Caki2 (cell line): ENCODE measurements at regions not wholly inside any gene's neighbourhood (a gene's known extent, or its start where the extent isn't known, plus 50 kb on each side); places are given as distances from the start of the nearest gene placed in this dataset.

ENCODE experiments used
- DNase-seq: peaks from one replicate; pipeline ENCODE4 v3.0.0-alpha.2; 2015; ENCODE audit warnings: low read depth
- in situ Hi-C: cut with HindIII; loops from 2 replicates; pipeline ENCODE4 v1.10.0; 2016; ENCODE audit warnings: low sequenced_read_pairs, low pct_unique_long_range_greater_than_20kb, mixed read lengths

DNA sequence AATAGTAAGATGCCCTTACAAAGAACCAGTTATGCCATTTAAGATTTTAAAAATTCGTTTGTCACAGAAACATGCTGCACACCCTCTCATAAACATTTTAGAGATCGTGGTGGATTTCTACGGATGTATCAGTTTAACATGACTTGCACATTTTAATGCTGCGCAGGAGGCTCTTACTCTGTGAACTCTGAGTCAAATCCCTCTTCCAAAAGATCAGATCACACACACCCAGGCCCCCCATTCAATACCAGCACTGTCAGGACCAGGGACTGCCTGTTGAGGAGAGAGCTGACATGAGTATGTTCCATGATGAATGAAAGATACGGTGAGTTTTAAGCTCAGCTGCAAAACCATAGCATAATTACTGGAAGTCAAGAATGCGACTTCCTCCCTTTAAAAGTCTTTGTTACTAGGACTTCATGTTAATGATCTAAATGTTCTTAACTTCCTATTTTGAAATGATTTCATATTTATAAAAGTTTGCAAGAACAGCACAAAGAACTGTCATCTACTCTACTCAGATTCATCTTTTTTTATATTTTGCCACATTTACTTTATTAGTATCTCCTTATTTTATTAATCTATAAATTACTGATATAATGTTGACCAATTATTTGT lies 500.2 kb downstream of the GLRX3 start:
- in situ Hi-C loops = no loop called here

DNA sequence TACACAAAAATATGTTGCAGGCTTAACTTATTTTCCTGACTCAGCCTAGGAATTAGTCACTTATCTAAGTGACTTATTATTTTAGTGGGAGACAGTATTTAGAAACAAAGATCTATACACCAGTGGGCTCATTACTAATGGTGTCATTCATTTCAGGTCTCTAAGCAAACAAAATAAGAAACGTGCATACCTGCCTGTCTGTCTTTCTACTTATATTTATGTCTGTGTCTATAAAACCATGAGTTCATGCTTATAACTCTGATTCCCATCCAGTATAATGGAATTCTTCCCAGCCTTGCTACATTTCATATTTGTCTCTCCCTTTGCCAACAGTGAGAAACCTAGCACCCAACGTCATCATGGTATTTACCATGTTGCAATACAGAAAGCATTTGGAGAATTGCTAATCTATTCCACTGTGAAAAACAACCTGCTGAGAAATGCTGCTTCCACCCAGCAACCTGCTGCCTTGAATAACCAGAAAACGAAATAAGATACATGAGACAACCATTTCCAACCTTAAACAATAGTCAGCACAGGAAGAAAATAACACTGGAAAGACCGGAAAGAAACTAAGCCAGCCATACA lies 501.0 kb downstream of the GLRX3 start:
- in situ Hi-C loops = no loop called here
- DNase-seq = no peak

More for the DNA sequence above, 500.2 kb downstream of the GLRX3 start:
- no peak for DNase-seq

DNA sequence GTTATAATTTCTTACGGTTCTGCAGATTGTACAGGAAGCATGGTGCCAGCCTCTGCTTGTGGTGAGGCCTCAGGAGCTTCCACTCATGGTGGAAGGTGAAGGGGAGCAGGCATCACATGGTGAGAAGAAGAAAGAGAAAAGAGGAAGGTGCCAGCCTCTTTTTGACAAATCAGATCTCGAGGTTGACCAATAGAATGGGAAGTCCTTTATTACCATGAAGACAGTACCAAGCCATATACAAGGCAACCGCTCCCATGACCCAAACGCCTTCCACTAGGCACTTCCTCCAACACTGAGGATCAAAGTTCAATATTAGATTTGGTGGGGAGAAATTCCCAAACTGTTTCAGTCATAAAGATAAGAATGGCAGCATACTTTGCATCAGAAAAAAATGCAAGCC lies 502.8 kb downstream of the GLRX3 start:
- in situ Hi-C loops = no loop called here
- DNase-seq = no peak

DNA sequence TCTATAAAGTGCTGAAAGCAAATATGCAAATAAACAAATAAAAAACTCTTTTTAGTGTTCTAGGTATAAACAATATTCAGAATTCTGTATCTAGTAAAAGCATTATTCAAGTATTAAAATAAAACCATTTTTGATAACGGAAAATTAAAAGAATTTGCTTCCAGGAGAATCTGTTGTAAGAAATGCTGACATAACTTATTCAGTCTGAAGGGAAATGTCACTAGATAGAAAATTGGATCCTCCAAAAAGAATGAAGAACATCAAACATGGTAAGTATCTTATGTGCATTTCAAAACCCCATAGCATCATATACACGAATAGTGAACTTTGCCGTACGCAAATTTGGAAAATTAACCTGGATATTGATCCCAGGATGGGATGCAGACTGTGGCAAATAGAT lies 506.7 kb downstream of the GLRX3 start:
- no peak for DNase-seq
- in situ Hi-C loops = no loop called here

DNA sequence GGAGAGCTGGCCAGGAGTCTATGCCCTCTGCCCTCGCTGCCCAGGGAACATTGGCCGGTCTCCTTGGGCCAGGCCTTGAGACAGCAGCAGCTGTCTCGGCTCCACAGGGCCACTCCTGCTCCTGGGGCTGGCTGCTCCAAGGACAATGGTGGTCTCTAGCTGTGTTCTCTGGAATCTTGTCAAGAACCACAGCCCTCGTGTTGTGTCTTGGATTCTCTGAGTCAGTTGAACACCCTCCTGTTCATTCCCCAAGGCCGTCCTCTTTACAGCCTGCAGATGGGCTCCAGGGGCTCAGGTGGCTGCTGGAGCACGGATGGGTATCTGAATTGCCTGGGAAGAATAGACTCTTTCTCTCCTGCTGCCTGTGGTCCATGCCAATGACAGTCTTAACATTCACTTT lies 511.1 kb downstream of the GLRX3 start:
- in situ Hi-C loops = no loop called here
- DNase-seq = no peak

DNA sequence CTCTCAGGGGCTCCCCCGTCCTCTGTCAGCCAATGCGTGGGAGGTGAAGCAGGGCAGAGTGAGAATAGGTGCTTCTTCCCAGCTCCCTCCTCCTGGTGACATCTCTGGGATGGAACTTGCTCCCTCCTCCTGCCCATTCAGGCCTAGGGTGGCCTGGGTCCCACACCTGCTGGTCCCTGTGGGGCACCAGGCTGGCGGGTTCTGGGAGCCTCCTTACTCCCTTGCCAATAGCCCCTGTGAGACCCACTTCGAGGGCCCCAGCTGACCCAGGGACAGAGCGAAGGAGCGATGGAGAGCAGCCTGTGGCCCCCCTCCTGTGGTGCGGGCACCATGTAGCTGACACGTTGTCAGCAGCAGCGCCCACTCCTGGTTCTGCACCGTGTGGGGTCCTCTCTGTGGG lies 512.6 kb downstream of the GLRX3 start:
- DNase-seq = no peak
- in situ Hi-C loops = no loop called here

DNA sequence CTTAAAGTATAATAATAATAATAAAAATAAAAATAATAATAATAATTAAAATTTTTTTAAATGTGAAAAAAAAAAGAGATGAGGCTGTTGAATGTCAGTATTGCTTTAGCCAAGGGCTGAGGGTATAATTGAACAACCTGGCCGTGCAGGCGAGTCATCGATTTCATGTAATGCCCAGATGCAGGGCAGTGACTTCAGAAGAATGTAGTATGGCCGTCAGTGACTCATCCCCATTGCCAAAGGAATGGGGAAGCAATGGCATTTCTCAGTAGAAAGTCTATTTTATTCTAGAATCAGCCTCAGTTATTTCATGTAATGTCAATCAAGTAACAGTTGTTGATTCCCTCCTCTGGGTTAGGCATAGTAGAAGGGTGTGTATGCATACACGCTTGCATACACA lies 516.4 kb downstream of the GLRX3 start:
- DNase-seq = no peak
- in situ Hi-C loops = no loop called here

DNA sequence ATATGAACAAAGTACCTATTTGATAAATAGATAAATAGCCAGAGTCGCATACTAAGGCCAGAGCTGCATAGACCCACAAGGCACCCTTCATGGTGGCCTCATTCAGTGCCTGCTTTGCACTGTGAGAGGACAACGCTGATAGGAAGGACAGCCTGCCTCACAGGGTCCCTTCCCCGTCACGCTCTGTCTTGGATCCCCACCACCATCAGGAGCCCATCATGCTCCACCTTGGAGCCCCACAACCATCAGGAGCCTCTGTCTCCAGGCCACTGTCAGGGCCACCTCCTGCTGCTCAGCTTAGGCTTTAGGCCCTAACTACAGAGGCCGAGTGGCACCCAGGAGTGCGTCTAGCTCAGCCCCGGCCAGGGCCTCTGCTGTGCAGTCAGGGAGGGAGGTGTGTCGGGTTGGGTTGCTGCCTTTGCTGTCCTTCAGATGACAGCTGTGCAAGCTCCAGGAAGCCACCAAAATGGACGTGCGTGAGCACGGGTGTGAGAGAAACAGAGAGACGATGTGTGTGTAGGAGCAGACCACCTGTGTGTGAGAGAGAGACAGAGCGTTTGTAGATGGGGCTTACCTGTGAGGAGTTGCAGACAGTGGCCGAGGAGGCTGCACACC lies 516.9 kb downstream of the GLRX3 start:
- in situ Hi-C loops = no loop called here
- DNase-seq = no peak

DNA sequence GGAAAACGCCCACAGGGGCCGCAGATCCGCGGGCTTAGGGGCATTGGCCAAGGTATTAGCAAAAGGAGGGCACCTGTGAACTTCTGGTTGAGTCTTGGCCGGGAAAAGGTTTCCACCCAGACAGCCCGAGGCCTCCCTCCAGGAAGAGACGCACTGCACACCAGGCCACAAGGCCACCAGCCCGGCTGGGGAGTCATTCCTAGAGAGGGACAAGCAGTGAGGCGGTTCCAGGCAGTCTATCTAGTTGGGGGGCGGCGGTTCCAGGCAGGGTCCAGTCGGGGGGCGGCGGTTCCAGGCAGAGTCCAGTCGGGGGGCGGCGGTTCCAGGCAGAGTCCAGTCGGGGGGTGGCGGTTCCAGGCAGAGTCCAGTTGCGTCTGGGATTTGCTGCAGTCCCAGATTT lies 518.5 kb downstream of the GLRX3 start:
- no peak for DNase-seq
- in situ Hi-C loops = no loop called here

DNA sequence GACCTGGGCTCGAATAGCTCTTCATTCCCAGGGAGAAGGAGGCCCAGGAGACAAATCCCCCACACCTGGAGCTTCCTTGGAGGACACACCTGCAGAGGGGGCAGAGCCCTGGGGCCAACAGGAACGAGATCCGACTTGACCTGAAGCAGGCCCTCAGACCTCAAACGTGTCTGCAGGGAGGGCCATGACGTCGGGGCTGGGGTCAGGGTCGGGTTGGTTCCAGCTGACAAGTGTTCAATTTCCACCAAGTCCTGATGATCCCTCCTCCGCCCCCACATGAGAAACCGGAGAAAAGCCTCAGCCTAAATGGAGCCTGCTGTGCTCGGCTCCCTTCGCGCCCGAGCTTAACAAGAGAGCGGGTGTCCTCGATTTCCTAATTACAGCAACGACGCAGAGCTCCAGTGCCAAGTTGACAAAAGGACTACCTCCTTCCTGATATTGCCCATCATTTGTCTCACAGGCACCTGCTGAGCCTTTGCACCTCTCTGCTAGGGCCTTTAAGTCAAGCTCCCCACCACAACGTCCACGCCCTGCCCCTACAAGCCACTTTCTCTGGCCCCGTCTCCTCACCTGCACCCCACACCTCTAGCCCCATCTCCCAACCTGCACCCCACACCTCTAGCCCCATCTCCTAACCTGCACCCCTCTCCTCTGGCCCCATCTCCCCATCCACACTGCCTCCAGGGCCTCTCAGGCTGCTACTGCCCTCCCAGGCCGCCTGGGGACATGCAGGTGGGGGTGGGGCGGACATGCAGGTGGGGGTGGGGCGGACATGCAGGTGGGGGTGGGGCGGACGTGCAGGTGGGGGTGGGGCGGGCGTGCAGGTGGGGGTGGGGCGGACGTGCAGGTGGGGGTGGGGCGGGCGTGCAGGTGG lies 519.4 kb downstream of the GLRX3 start:
- in situ Hi-C loops = no loop called here
- no peak for DNase-seq

DNA sequence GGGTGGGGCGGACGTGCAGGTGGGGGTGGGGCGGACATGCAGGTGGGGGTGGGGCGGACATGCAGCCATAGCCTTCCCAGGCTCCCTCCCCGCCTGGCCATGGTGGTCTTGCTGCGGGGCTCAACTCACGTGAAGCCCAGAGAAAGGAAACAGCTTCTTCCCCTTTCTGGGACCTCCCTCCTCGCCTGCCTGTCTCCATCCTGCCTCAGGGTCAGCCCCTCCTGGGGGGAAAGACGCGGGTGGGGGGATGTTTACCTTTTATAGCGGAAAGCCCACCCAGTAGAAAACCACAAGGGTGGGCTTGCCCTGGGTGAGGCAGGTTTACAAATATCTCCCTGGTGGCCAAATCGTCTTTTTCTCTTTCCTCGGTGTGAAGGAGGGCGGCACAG lies 520.0 kb downstream of the GLRX3 start:
- no peak for DNase-seq
- in situ Hi-C loops = no loop called here

DNA sequence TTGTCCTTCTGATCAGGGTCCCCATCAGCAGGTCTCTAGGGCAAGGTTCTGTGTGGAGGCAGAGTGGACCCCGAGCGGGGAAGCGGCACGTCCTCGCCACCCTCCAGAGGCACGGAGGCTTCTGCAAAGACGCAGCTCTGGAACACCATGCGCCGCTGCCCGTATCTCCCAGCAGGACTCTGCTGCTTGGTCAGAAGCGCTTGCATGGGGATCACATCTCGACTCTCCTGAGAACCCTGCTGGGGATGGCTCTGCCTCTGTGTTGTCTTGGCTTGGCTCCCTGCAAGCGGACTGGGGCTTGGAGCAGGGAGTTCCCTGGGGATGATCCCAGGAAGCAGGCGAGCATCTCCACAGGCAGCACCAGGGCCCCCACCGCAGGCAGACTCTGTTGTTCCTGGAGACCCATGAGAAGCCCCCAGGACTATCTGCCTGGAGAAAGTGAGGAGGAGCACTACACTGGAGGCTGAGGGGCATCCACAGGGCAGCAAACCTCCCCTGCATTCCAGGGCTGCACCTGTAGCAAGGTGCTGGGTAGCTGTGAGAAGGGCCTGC lies 520.5 kb downstream of the GLRX3 start:
- in situ Hi-C loops = no loop called here
- no peak for DNase-seq

DNA sequence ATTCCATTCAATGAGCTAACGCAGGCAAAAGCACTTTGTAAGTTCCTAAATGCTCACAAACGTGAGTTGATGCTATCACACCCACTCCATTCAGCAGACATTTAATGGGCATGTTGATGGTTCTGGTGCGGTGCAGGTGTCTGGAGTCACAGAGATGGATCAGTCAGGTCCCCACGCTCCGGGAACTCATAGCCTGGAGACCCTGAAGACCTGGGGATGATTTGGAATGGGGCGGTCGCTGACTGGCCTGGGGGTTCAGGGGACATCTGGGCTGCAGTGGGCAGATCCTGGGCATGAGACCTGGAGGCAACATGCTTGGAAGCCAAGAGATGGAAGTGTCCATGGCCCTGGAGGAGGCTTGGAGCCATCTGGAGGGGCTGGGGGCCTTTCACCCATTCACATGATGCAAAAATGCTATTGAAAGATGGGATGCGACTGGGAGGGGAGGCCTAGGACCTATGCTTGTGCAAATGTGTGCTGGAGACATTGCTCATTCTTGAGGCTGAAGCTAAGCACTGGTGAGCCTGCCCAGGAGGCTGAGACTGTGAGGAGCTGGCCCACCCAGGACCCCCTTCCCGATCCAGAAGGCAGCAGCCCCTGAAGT lies 522.6 kb downstream of the GLRX3 start:
- in situ Hi-C loops = no loop called here
- DNase-seq = no peak

DNA sequence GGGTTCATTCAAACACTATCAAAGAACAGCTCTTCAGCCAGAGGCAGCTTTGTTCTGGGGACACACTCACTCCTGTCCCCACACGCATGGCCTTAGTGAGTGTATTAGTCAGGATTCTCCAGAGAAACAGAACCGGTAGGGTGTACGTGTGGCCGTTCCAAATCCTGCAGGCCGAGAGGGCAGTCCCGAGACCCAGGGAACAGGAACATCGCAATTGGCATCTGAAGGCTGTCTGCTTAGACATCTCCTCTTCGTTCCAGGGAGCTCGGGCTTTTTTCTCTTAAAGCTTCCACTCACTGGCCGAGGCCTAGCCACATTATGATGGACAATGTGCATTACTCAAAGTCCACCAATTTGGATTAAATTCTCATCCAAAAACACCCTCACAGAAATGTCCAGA lies 523.3 kb downstream of the GLRX3 start:
- DNase-seq = no peak
- in situ Hi-C loops = no loop called here

DNA sequence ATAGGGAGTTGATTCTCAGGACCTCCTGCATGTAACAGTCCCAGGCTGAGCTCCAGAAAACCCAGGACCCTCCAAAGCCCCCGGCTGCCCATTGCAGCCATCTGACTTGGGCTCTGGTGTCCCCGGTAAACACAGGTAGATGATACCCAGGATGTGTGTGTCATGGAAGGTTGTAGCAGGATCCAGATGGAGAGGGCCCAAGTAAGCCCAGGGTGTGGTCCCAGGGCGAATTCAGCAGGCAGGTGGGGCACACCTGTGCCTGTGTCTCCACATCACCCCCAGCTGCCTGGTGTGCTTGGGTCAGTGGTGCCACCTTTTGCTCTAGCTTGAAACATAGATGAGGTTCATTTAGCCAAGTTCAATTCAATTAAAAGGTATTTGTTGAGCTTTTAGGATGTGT lies 524.1 kb downstream of the GLRX3 start:
- no peak for DNase-seq
- in situ Hi-C loops = no loop called here

DNA sequence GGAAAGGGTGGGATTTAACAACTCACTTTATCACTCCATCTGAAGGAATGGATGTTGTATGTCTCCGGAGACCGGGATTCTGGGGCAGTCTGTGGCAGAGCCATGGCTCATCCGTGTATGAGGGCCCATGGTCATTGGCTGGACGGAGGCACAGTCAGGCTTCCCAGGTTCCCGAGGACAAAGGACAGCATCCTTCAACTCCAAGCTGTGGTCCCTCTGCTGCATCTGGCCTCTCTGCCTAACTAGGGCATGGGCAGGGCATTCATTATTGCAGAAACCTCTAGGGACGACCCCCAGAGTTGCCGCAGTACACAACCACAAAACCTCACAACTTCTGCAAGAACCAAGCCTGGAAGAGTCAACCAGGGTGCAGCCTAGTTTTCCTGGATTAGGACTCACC lies 525.2 kb downstream of the GLRX3 start:
- in situ Hi-C loops = no loop called here

DNA sequence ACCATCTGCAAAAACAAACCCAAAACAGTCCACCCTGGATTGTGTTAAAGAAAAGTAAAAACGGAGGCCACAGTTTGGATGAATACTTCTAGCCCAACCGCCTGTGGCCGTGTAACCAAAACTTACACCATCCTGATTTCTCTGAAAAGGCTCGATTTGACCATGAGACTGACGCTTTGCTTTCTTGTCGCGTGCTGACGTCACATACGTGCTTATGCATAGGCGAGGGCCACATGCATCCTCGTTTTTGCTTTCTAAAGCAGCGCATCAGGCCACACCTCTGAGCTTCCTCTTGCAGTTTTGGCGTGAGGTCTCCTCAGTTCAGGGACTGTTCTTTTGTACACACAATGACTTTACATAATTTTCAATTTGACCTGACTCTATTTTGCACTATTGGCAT lies 526.6 kb downstream of the GLRX3 start:
- no peak for DNase-seq
- in situ Hi-C loops = no loop called here

More for the DNA sequence above, 525.2 kb downstream of the GLRX3 start:
- no peak for DNase-seq

DNA sequence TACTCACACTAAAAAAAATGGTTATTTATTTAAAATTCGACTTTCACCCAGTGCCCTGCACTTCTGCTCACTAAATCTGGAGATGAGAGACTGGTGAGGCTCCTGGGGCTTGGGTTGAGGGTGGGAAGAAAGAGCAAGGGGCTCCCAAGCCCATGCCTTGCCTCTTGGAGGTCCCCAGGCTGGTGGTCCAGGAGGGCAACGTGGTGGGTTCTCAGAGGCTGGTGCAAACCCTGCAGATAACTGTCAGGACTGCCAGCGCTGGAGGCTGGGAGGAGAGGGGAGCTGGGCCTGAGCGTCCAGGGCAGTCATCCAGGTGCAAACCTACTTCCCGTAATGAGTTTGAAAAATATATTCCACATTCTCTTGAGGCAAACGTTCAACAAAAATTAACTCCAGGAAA lies 528.3 kb downstream of the GLRX3 start:
- DNase-seq = no peak
- in situ Hi-C loops = no loop called here

DNA sequence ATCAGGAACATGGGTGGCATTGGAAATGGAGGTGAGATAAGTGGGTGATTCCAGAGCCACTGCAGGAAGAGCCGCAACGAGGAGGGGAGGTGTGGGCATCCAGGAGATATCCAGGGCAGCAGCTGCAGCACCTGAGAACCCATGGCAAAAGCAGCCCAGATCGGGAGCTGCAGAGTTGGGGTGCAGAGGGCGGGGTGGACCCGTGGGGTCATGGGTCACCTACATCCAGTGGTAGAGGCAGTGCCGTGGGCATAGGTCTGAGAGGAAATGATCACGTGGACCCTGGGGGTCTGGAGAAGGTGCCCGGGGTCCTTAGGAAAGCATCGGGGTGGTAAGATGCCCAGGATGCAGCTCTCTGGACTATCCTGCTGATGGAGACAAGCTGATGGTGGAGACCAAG lies 530.0 kb downstream of the GLRX3 start:
- DNase-seq = no peak
- in situ Hi-C loops = no loop called here
